GM18526 (cell line): ENCODE measurements at regions not wholly inside any gene's neighbourhood (a gene's known extent, or its start where the extent isn't known, plus 50 kb on each side); places are given as distances from the start of the nearest gene placed in this dataset.

Experiments
- POLR2A ChIP-seq: IDR thresholded peaks from 3 replicates; pipeline ENCODE4 v1.6.1; 2011; ENCODE audit not compliant: insufficient read length; ENCODE audit errors: extremely low read depth

DNA sequence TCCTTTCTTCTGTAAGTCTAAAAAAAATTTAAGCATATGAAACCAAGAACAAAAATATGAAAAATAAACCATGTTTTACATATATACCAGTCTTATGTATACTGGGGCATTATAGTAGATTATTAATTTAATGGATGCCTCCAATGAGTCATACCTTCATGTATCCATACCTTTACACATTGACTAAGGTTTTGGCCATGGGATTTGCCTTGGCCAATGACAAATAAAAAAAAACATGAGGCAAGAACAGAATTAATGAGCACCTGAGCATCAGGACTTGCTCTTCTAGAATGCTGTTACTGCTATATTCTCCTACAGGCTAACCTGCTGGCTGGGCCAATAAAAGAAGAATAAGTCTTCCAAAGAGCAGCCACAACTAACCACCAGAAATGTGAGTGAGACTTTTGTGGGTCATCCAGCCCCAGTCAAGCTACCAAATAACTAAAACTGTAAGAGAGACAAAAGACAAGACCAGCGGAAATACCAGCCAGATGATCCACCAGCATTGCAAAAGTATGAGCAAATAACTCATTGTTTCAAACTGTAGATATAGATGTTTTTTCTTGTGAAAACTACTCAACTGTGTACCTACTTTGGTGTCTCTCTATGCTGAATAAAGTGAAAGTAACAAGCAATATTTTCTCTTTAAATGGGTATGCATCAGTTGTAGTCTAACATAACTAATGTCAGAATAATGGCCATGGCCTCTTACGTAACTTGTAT, 749.6 kb upstream of the VRK2 start:
- TF ChIP-seq POLR2A: no peak

DNA sequence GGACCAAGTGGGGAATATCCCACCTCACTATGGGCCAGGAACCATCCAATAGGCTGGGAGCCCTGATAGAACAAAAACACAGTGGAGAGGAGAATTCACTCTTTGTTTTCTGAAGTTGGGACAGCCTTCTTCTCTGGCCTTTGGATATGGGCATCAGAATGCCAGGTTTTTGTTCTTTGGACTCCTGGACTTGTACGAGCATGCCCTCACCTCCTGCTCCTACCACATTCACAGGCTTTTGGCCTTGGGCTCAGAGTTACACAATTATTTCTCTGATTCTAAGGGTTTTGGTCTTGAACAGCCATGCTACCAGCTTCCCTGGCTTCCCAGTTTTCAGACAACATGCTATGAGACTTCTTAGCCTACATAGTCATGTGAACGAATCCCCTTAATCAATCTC, 732.9 kb upstream of the VRK2 start:
- TF ChIP-seq POLR2A: no peak

DNA sequence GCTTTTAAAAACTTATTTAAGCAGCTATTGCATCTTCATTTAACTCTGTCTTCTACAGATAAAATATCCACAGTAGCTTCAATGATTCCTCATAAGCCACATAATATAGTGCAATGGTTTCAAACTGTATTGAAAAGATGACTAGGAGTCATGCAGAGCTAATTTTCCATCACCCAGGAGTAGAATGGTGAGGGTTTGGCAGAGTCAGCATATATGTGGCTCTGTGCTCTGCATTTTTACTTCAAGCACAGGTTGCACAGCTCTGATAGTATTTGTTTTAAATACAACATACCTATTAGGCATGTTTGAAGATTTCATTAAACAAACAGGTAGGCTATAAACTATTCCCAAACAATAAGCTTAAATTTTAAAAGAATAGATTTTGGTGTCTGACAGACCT, 731.9 kb upstream of the VRK2 start:
- TF ChIP-seq POLR2A: no peak

DNA sequence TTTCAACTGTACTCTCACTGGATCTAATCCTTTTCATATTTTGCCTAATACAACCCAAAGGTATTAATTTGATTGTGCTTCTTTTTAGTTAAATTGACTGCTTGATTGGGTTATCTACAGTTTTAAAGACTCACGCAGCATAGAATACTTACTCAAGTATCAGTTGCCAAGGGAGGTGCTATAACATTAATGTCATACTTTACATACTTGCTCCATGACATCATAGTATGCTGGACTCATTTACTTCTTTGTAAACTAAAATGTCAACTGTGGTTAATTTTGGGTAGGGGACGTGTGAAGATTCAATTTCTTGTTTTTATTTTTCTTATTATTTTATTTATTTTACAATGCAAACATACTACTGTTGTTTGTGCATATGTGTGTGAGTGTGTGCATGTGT, 716.2 kb upstream of the VRK2 start:
- no peak for TF ChIP-seq POLR2A

DNA sequence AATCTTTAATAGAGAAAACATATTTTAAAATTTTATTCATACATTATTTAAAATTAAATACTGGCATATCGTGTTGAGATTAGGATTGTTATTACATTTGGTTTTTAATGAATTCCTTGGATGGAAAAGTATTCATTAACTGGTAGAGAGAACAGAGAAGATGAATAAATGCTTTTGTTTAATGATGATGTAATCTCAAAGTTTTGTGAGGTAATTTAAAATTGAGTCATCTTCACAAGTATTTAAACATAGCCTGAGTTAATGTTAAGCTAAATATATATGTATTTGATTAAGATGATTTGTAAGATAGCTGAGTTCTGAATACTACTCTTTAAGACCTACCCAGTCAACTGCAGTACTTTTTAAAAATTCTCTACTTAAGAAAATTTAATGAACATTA, 713.4 kb upstream of the VRK2 start:
- no peak for TF ChIP-seq POLR2A

DNA sequence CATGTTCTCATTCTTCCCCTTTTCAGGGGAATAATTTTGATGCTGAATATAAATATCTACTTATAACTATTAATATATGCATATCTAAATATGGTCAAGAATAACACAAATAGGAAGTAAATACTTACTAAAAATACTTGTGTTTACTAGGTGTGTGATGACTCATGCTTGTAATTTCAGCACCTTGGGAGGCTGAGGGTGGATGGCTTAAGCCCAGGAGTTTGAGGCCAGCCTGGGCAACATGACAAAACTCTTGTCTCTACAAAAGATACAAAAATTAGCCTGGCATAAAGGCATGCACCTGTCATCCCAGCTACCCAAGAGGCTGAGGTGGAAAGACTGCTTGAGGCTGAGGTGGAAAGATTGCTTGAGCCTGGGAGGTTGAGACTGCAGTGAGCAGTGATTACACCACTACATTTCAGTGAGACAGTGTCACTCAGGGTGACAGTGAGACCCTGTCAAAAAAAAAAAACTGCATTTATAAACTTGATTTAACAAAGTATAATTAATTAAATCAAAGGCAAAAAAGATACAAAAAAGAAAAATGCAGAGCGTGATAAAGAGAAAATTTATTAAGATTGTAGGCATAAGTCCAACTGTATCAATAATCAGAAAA, 703.1 kb upstream of the VRK2 start:
- no peak for TF ChIP-seq POLR2A

DNA sequence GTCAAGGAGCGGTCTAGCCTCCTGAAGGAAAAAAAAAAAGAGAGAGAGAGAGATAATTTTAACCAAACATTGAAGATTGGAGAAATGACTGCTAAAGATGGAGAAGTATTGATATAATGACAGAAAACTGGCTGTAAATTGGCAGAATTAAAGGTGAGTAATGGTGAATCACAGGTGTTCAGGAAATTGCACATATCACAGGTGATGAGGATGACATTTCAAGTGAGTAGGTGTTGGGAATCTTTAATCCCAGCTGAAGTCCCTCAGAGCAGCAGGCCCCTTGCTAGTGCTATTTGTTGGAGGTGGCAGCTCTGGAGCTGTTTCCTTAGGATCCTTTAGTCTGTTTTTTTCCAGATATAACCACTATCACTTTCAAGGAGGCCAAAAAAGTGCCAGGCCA, 678.4 kb upstream of the VRK2 start:
- no peak for TF ChIP-seq POLR2A

DNA sequence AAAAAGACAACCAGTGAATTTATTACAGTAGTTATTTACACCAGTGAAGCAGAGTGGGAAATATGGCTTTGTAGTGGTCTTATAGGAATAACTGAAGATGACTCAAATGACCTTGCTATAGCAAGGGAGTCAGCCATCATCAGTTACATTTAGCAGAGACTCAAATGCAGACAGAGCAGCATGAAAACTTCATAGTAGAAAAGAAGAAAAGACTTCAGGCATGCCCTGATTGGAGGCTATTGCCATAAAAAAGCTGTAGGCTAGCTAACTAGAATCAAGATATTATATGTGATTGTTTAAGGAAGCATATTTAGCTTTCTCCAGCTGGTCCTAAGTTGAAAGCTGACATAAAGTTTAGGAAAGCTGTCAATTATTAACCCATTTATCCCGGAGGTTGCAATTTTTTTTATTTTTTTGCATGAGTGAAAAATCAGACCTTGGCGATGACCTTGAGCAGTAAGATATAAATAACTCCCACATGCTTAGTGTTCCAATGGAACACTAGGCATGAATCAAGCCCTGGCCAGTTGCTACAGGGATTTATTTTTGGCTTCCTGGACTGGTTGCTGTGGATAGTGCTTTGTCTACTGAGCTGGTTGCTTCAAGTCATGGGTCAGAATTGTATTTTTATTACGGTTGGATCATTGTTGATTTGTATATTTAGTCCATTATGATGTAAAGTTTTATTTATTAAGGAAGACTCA, 675.6 kb upstream of the VRK2 start:
- no peak for TF ChIP-seq POLR2A

DNA sequence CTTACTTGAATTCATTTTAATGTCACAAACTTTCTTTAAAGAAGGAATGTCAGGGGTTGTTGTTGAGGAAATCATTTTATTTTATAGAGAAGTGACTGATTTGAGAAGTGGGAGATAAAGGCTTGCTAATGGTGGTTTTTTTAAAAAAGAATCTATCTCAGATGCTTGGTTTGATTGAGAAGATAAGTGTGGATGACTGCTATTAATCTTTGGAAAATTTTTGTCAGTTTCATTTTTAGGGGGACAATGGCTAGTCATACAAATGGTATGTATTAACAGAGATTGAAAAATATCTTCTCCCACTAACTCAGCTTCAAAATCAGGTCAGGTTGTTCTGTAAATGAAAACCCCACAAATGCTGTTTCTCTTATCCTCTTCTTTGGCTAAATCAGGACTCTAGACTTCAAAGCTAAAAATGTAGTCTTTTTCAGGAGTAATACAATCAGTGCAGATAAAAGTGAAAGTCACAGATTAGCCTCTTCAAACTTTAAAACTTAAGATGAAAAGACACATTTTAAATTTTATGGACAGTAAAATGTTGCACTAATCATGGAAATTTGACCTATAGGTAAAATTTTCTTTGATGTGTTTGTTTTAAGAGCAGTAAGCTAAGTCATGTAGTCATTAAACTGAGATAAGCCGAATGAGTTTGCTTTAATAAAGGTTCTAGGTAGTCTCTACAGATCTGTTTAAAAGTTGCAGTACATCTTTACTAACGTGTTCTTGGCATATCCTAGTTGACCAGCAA, 674.2 kb upstream of the VRK2 start:
- no peak for TF ChIP-seq POLR2A

DNA sequence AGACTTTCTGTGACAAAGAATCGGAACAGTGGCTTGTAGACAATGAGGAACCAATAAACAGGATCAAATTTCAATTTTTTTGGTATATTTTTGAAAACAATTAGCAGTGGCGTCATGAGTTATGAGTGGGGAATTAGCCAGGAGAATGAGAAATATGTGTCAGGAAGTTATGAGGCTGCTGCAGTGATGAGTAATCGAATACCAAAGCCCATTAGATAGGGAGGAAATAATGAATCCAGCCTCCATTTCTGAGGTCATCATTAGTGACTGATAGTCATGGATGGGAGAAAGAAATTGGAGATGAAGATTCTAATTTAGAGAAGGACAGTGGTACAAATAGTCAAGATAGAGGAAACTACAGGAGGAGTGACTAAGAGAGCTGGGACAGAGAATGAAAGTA, 673.1 kb upstream of the VRK2 start:
- TF ChIP-seq POLR2A: no peak

DNA sequence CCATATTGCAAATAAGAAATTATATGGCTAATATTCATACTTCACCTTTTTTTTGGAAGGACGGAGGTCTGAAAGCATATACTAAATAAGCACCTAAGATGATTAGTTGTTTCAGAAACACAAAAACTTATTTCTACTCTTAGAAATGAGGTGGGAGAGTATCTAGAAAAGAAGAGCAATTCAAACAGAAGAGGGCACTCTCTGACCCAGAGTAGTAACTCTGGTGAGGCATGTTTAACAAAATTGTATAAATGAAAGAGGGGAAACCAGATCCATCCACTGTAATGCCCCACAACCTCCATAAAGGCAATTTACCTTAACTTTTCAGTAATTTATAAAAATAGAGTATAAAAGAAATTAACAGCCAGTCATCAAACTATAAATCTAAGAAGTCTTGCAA, 669.6 kb upstream of the VRK2 start:
- TF ChIP-seq POLR2A: no peak

DNA sequence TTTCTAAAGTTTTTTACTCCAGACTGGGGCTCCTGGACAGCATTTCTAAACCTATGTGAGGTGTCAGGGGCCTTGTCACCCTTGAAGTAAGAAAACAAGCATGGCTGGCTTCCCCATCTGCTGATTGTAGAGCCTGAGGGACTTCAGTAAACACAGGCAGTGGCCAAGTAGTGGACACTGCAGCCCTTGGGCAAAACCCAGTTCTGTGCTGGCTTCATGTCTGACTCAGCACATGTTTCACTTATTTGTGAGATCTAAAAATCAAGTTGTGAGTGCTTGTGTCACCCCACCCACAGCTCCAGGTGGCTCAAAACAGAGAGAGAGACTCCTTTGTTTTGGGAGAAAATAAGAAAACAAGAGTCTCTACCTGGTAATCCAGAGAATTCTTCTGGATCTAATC, 660.3 kb upstream of the VRK2 start:
- no peak for TF ChIP-seq POLR2A

DNA sequence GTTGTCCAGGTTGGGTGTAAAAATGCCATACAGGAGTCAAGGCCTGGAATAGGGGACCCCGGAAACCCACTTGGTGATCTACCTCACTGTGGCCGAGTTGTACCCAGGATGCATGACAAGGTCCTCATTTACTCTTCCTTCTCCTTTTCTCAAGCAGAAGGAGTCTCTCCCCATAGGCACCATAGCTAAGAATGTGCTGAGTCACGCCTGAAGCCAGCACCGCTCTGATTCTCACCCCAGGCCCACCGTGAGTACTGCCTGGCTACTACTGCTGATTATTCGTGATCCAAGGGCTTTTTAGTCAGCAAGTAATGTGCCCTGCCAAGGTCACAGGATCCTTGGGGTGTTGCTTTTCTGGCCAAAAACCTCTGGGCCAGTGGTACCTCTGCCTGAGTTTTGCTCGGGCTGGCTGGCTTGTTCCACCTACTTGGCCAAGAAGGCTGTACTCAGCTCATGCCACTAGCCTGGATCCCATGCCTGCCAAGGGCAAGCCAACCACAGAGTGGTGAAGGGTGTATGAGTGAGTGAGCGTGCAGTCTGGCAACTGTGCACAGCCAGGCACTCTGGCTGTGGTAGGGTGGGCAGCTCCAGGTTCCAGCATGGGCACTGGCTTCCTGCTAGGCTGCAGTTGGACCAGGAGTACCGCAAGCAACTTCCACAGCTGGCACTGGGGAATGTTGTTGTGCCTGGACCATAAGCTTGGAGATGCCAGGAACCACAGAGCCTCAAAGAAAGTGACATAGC, 650.1 kb upstream of the VRK2 start:
- TF ChIP-seq POLR2A: no peak

DNA sequence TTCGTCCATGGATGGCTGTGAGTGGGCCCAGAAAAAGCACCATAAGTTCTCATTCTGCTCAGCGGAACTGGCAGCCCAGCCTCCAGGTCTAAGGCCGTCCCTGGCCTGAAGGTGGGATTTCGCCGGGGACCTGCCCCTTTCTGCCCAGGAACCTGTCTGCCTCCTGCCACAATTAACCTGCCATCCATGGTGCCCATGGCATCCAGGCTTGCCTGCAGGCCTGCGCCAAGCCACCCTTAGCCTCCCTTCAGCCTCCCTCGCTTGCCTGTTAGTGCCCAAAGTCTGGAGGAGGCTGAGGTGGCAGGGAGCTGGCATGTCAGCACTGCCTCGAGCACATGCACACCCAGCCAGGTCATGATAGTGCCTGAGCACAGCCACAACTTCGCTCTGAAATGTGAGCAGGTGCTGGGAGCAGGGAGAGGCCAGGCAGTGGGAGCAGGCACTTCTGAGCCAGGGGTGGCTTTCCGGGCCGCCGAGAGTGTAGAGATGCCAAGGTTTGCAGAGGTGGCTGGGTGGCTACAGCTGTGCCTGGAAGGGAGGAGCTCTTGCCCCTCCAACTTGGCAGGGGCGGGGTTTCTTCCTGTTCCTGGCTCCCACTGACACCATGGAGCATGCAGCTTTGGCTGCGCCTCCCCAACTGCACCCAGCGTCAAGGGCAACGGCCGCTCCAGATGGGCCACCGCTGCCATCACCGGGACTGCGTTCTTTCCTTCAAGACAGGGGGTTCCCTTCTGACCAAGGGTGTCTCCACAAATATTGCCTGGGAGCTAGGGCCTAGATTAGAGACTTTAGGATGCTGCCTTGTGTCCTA, 648.9 kb upstream of the VRK2 start:
- TF ChIP-seq POLR2A: no peak
